Activated B cell treated with CpG ODN at 0.5 μM for 24 hours (primary cell): ENCODE measurements at regions not wholly inside any gene's neighbourhood (a gene's known extent, or its start where the extent isn't known, plus 50 kb on each side); places are given as distances from the start of the nearest gene placed in this dataset.

Experiments
- ATAC-seq: fragments of 200-7000 bp; cut with Tn5 transposase; one replicate; pipeline ENCODE4 v1.10.0; 2021; ENCODE audit warnings: low read depth, mild to moderate bottlenecking, moderate library complexity
- CTCF ChIA-PET: fragments of 350-600 bp; sonication (Branson Sonifier 250); formaldehyde crosslinking; loops from one replicate; lab custom pipeline; 2021; ENCODE audit warnings: antibody characterized with exemption; lab: Charles Lee
- POLR2A ChIA-PET: fragments of 350-600 bp; sonication (Branson Sonifier 250); formaldehyde crosslinking; loops from one replicate; lab custom pipeline; 2021; ENCODE audit warnings: antibody characterized with exemption; lab: Charles Lee
- DNase-seq: peaks from one replicate; pipeline ENCODE4 v3.0.0; 2022
- H3K27ac Mint-ChIP-seq: one replicate; pipeline ENCODE4 v1.8.0; 2020; ENCODE audit warnings: mixed read lengths
- H3K27me3 Mint-ChIP-seq: one replicate; pipeline ENCODE4 v1.8.0; 2021; ENCODE audit warnings: mixed read lengths
- H3K36me3 Mint-ChIP-seq: one replicate; pipeline ENCODE4 v1.8.0; 2021; ENCODE audit warnings: low read depth, mixed read lengths
- H3K4me1 Mint-ChIP-seq: one replicate; pipeline ENCODE4 v1.8.0; 2021; ENCODE audit warnings: mixed read lengths
- H3K4me3 Mint-ChIP-seq: one replicate; pipeline ENCODE4 v1.8.0; 2020; ENCODE audit warnings: mild to moderate bottlenecking, mixed read lengths
- H3K9me3 Mint-ChIP-seq: one replicate; pipeline ENCODE4 v1.8.0; 2020; ENCODE audit warnings: mixed read lengths
- intact Hi-C: fragments of 100-400 bp; cut with micrococcal nuclease; formaldehyde crosslinking; loops from one replicate; pipeline ENCODE4 v1.15.1; 2024
- TF ChIP-seq, protein P1 (sequence below): fragments of 200-600 bp; IDR thresholded peaks from one replicate; pipeline ENCODE4 v1.8.0; 2022; ENCODE audit warnings: antibody characterized with exemption, mild to moderate bottlenecking

- intact Hi-C loops, result no loop called here
- TF ChIP-seq, protein P1, sequence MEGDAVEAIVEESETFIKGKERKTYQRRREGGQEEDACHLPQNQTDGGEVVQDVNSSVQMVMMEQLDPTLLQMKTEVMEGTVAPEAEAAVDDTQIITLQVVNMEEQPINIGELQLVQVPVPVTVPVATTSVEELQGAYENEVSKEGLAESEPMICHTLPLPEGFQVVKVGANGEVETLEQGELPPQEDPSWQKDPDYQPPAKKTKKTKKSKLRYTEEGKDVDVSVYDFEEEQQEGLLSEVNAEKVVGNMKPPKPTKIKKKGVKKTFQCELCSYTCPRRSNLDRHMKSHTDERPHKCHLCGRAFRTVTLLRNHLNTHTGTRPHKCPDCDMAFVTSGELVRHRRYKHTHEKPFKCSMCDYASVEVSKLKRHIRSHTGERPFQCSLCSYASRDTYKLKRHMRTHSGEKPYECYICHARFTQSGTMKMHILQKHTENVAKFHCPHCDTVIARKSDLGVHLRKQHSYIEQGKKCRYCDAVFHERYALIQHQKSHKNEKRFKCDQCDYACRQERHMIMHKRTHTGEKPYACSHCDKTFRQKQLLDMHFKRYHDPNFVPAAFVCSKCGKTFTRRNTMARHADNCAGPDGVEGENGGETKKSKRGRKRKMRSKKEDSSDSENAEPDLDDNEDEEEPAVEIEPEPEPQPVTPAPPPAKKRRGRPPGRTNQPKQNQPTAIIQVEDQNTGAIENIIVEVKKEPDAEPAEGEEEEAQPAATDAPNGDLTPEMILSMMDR, result no peak
- DNase-seq (no peak), ATAC-seq (no peak)
- Mint-ChIP-seq H3K4me3 (no peak overlapping the region), H3K27me3 (peaks cover 8% of the 10 kb centered on the region), H3K27ac (no peak overlapping the region), H3K4me1 (no peaks in the 10 kb centered on the region), H3K9me3 (no peaks in the 10 kb centered on the region), H3K36me3 (no peaks in the 10 kb centered on the region)
- ChIA-PET CTCF (no interaction called here), POLR2A (no interaction called here)
Measured at GRCh38 chr14:58733451-58734208, 95.9 kb downstream of the DACT1 start.

- peaks cover 8% of the 10 kb centered on the region for H3K27me3 Mint-ChIP-seq
- ChIA-PET CTCF (no interaction called here), POLR2A (no interaction called here)
- intact Hi-C loops, result no loop called here
- no peak overlapping the region for H3K4me3 Mint-ChIP-seq
- no peaks in the 10 kb centered on the region for H3K36me3 Mint-ChIP-seq
- no peaks in the 10 kb centered on the region for H3K4me1 Mint-ChIP-seq
- H3K27ac Mint-ChIP-seq, result no peak overlapping the region
- H3K9me3 Mint-ChIP-seq, result no peaks in the 10 kb centered on the region
- TF ChIP-seq, protein P1, result no peak
- ATAC-seq (no peak), DNase-seq (no peak)
Measured at GRCh38 chr14:58735596-58735995, 97.8 kb downstream of the DACT1 start.

DNA sequence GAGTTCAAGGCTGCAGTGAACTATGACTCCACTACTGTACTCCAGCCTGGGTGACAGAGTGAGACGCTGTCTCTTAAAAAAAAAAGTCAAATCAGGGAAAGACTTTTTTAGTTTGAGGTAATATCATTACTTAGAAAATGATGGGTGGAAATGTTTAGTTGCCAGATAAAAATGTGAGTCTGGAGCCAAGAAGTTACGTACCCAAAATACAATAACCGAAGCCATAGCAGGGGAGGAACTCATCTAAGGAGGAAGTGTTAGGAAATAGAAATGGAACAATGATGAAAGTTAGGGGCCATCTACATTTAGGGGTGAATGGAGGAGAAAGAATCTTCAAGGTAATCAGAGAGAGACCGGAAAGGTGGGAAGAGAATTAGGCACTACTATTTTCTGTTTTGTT, 98.8 kb downstream of the DACT1 start:
- Mint-ChIP-seq H3K36me3 (no peaks in the 10 kb centered on the region), H3K4me1 (no peaks in the 10 kb centered on the region), H3K4me3 (no peak overlapping the region), H3K27ac (no peak overlapping the region), H3K27me3 (peaks cover 8% of the 10 kb centered on the region), H3K9me3 (no peaks in the 10 kb centered on the region)
- ChIA-PET CTCF (no interaction called here), POLR2A (no interaction called here)
- DNase-seq, result no peak
- ATAC-seq, result no peak
- TF ChIP-seq, protein P1, result no peak
- intact Hi-C loops, result no loop called here

GRCh38 chr14:58737511-58737910, 99.7 kb downstream of the DACT1 start:
- ATAC-seq (no peak), DNase-seq (no peak)
- Mint-ChIP-seq H3K36me3 (no peaks in the 10 kb centered on the region), H3K9me3 (no peaks in the 10 kb centered on the region), H3K4me1 (no peaks in the 10 kb centered on the region), H3K4me3 (no peak overlapping the region), H3K27ac (no peak overlapping the region), H3K27me3 (peaks cover 8% of the 10 kb centered on the region)
- intact Hi-C loops, result no loop called here
- POLR2A ChIA-PET, result no interaction called here
- CTCF ChIA-PET, result interaction anchor here (0.8 kb wide), 1 partner anchor 236 kb away, joined by 3 read pairs; no protein-coding TSS in a partner anchor
- TF ChIP-seq, protein P1, result no peak

DNA sequence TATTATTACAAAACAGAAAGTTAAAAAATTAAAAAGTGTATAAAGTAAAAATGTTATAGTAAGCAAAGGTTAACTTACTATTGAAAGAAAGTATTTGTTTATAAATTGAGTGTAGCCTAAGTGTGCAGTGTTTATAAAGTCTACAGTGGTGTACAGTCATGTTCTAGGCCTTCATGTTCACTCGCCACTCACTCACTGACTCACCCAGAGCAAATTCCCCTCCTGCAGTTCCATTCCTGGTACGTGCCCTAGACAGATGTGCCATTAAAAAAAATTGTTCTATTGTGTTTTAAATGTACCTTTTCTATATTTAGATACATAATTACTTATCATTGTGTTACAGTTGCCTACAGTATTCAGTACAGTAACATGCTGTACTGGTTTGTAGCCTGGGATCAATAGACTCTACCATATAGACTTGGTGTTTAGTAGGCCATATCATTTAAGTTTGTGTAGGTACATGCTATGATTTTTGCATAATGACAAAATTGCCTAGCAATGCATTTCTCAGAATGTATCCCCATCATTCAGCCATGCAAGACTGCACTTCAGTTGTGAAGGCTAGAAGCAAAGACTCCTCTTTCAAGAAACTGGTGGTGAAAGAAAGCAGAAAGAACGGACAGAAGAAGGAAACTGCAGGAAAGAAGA, 100.6 kb downstream of the DACT1 start:
- ChIA-PET POLR2A (interaction anchor here (0.5 kb wide), 1 partner anchor 615 kb away, joined by 4 read pairs; no protein-coding TSS in a partner anchor), CTCF (interaction anchor here (0.8 kb wide), 1 partner anchor 237 kb away, joined by 3 read pairs; no protein-coding TSS in a partner anchor)
- Mint-ChIP-seq H3K4me3 (no peak overlapping the region), H3K4me1 (no peaks in the 10 kb centered on the region), H3K36me3 (no peaks in the 10 kb centered on the region), H3K27me3 (peaks cover 8% of the 10 kb centered on the region), H3K9me3 (no peaks in the 10 kb centered on the region), H3K27ac (no peak overlapping the region)
- ATAC-seq, result no peak
- no peak for DNase-seq
- TF ChIP-seq, protein P1, result no peak
- intact Hi-C loops, result no loop called here
